ENCODE measurements at regions not wholly inside any gene's neighbourhood (a gene's known extent, or its start where the extent isn't known, plus 50 kb on each side); places are given as distances from the start of the nearest gene placed in this dataset.

GRCh38 chr10:2895594-2896196 is 171.7 kb upstream of the PFKP start:
- TF ChIP-seq POLR2A (IDR thresholded peaks at IDR 0.05): no peak
- no peak for TF ChIP-seq CTCF (IDR thresholded peaks at IDR 0.05)
- 62 to 81% (median 72%) methylated on average over 22 of the region's 22 CpGs for WGBS, 4 donors
- H3K4me1 ChIP-seq: no peaks in the 10 kb centered on the region
- H3K27me3 ChIP-seq: peaks cover 0 to 9% (median 0%) of the 10 kb centered on the region in 9 donors
- DNase-seq (no peak), ATAC-seq (no peak)
- H3K4me3 ChIP-seq: no peak overlapping the region
- H3K36me3 ChIP-seq: no peaks in the 10 kb centered on the region
- H3K9me3 ChIP-seq: no peaks in the 10 kb centered on the region
- no peak overlapping the region for H3K27ac ChIP-seq
- intact Hi-C loops (cut with DNase I): no loop called here

GRCh38 chr10:2893991-2894390 is 173.4 kb upstream of the PFKP start:
- no peak for TF ChIP-seq CTCF (IDR thresholded peaks at IDR 0.05)
- TF ChIP-seq POLR2A (IDR thresholded peaks at IDR 0.05): no peak
- Histone ChIP-seq H3K4me1 (no peaks in the 10 kb centered on the region), H3K27me3 (peaks cover 0 to 14% (median 0%) of the 10 kb centered on the region in 9 donors), H3K9me3 (no peaks in the 10 kb centered on the region), H3K4me3 (no peak overlapping the region), H3K36me3 (no peaks in the 10 kb centered on the region), H3K27ac (no peak overlapping the region)
- intact Hi-C loops (cut with DNase I): no loop called here
- DNase-seq (no peak), ATAC-seq (no peak)
- WGBS, 4 donors: 86 to 88% (median 87%) methylated on average over 16 of the region's 16 CpGs

- intact Hi-C loops (cut with DNase I): no loop called here
- no peaks in the 10 kb centered on the region for H3K9me3 ChIP-seq
- no peak for ATAC-seq
- no peaks in the 10 kb centered on the region for H3K4me1 ChIP-seq
- H3K27ac ChIP-seq: no peak overlapping the region
- H3K36me3 ChIP-seq: no peaks in the 10 kb centered on the region
- WGBS, 4 donors: 89 to 94% (median 91%) methylated on average over 21 of the region's 21 CpGs
- no peak for DNase-seq
- TF ChIP-seq POLR2A (IDR thresholded peaks at IDR 0.05): no peak
- no peak for TF ChIP-seq CTCF (IDR thresholded peaks at IDR 0.05)
- H3K27me3 ChIP-seq: peaks cover 0 to 14% (median 0%) of the 10 kb centered on the region in 9 donors
- no peak overlapping the region for H3K4me3 ChIP-seq
Observed at GRCh38 chr10:2893158-2893845, 174.0 kb upstream of the PFKP start.

GRCh38 chr10:2891770-2892124 is 175.6 kb upstream of the PFKP start:
- ATAC-seq (no peak), DNase-seq (no peak)
- Histone ChIP-seq H3K4me1 (no peaks in the 10 kb centered on the region), H3K27me3 (peaks cover 0 to 14% (median 0%) of the 10 kb centered on the region in 9 donors), H3K9me3 (no peaks in the 10 kb centered on the region), H3K27ac (no peak overlapping the region), H3K4me3 (no peak overlapping the region), H3K36me3 (no peaks in the 10 kb centered on the region)
- 88 to 91% (median 89%) methylated on average over 5 of the region's 5 CpGs for WGBS, 4 donors
- intact Hi-C loops (cut with DNase I): no loop called here
- TF ChIP-seq CTCF (IDR thresholded peaks at IDR 0.05) (no peak), POLR2A (IDR thresholded peaks at IDR 0.05) (no peak)
